ENCODE measurements at regions not wholly inside any gene's neighbourhood (a gene's known extent, or its start where the extent isn't known, plus 50 kb on each side); places are given as distances from the start of the nearest gene placed in this dataset.

- TF ChIP-seq CTCF (IDR thresholded peaks at IDR 0.05) = no peak
- TF ChIP-seq EP300 (IDR thresholded peaks at IDR 0.05) = no peak
- no peak for TF ChIP-seq POLR2A (IDR thresholded peaks at IDR 0.05)
- no peak for TF ChIP-seq POLR2AphosphoS5 (IDR thresholded peaks at IDR 0.05)
Measured at GRCh38 chr13:47112205-47112902, 215.5 kb upstream of the HTR2A start.

Measured in sigmoid colon (tissue), 4 donors.